Astrocyte (in vitro differentiated cells and primary cell): ENCODE measurements at regions not wholly inside any gene's neighbourhood (a gene's known extent, or its start where the extent isn't known, plus 50 kb on each side); places are given as distances from the start of the nearest gene placed in this dataset.

ENCODE experiments used
- DNase-seq: peaks from one replicate; pipeline ENCODE4 v3.0.0-alpha.2; 2010; ENCODE audit warnings: low read depth
- FAIRE-seq: peaks from 2 replicates; lab custom pipeline; 2011; peaks lifted over from hg19 to GRCh38; lab: Jason Lieb, UNC
- H2AFZ ChIP-seq: 2 replicates; pipeline ENCODE4 v1.6.0; 2012; ENCODE audit warnings: low read depth, low read length, inconsistent platforms
- H3K27ac ChIP-seq: 2 replicates; pipeline ENCODE4 v1.5.1; 2011; ENCODE audit warnings: low read depth, low read length, inconsistent platforms
- H3K27me3 ChIP-seq: 2 replicates; pipeline ENCODE4 v1.6.0; 2011; ENCODE audit warnings: low read length, inconsistent platforms; ENCODE audit not compliant: insufficient read depth
- H3K36me3 ChIP-seq: 2 replicates; pipeline ENCODE4 v1.5.1; 2011; ENCODE audit warnings: low read length, inconsistent platforms; ENCODE audit not compliant: insufficient read depth
- H3K4me1 ChIP-seq: 2 replicates; pipeline ENCODE4 v1.5.1; 2011; ENCODE audit warnings: low read length, inconsistent platforms; ENCODE audit not compliant: insufficient read depth
- H3K4me2 ChIP-seq: 2 replicates; pipeline ENCODE4 v1.6.0; 2012; ENCODE audit warnings: low read length, inconsistent platforms
- H3K4me3 ChIP-seq: 2 replicates; pipeline ENCODE4 v1.5.1; 2011; ENCODE audit warnings: low read depth, mild to moderate bottlenecking, low read length, inconsistent platforms; ENCODE audit not compliant: insufficient read depth
- H3K79me2 ChIP-seq: 2 replicates; pipeline ENCODE4 v1.6.0; 2012; ENCODE audit warnings: mild to moderate bottlenecking, low read length, inconsistent platforms; ENCODE audit not compliant: insufficient read depth
- H3K9ac ChIP-seq: 2 replicates; pipeline ENCODE4 v1.6.0; 2012; ENCODE audit warnings: mild to moderate bottlenecking, low read length, inconsistent platforms
- H3K9me3 ChIP-seq: 2 replicates; pipeline ENCODE4 v1.5.1; 2012; ENCODE audit warnings: low read depth, mild to moderate bottlenecking, low read length, inconsistent platforms; ENCODE audit not compliant: insufficient read depth
- H4K20me1 ChIP-seq: 2 replicates; pipeline ENCODE4 v1.6.0; 2012; ENCODE audit warnings: low read length, inconsistent platforms; ENCODE audit not compliant: insufficient read depth
- H3K27ac Mint-ChIP-seq: one replicate; pipeline ENCODE4 v1.8.0; 2021; ENCODE audit warnings: mild to moderate bottlenecking, mixed read lengths; ENCODE audit not compliant: unreplicated experiment
- H3K27me3 Mint-ChIP-seq: one replicate; pipeline ENCODE4 v1.8.0; 2021; ENCODE audit warnings: low read depth, mixed read lengths; ENCODE audit not compliant: unreplicated experiment
- H3K36me3 Mint-ChIP-seq: one replicate; pipeline ENCODE4 v1.8.0; 2021; ENCODE audit warnings: low read depth, mixed read lengths; ENCODE audit not compliant: unreplicated experiment
- H3K4me1 Mint-ChIP-seq: one replicate; pipeline ENCODE4 v1.8.0; 2021; ENCODE audit warnings: low read depth, mixed read lengths; ENCODE audit not compliant: unreplicated experiment
- H3K4me3 Mint-ChIP-seq: one replicate; pipeline ENCODE4 v1.8.0; 2021; ENCODE audit warnings: mild to moderate bottlenecking, moderate library complexity, mixed read lengths; ENCODE audit not compliant: unreplicated experiment
- H3K9me3 Mint-ChIP-seq: one replicate; pipeline ENCODE4 v1.8.0; 2021; ENCODE audit warnings: mild to moderate bottlenecking, mixed read lengths; ENCODE audit not compliant: unreplicated experiment
- EZH2 ChIP-seq: IDR thresholded peaks from 2 replicates; pipeline ENCODE4 v1.6.1; 2012; ENCODE audit warnings: mild to moderate bottlenecking, low read length, inconsistent platforms; ENCODE audit not compliant: insufficient read depth
- TF ChIP-seq, protein P1 (sequence below): IDR thresholded peaks from 2 replicates; pipeline ENCODE4 v1.5.1; 2011; ENCODE audit warnings: low read depth, mild to moderate bottlenecking, inconsistent platforms, low read length, moderate library complexity; ENCODE audit not compliant: insufficient read depth

DNA sequence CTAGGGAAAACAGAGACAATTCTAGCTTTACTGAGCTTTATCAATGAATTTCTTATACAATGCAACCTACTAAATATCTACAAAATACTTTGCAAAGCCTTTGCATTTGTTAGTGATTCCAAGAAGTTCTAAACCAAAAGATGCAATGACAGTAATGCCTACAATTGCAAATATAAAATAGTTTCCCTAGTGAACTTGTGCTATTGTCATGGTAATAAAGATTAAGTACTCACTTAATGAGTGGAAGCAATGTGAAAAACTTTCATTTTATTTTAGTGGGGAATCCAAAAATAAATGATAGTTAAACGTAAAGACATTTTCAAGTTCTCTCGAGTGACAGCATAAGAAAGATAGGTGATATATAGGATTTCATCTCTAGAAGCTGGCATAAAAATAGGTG is 270.5 kb upstream of the CTNND2 start:
- H3K9me3 Mint-ChIP-seq, result no peaks in the 10 kb centered on the region
- Histone ChIP-seq H3K4me3 (no peak overlapping the region), H3K27ac (no peak overlapping the region), H3K27me3 (no peaks in the 10 kb centered on the region), H3K36me3 (no peaks in the 10 kb centered on the region), H2AFZ (no peak overlapping the region), H3K9ac (no peak overlapping the region), H3K4me2 (no peak overlapping the region), H4K20me1 (no peaks in the 10 kb centered on the region), H3K79me2 (no peaks in the 10 kb centered on the region), H3K9me3 (no peaks in the 10 kb centered on the region), H3K4me1 (no peaks in the 10 kb centered on the region)
- no peak for DNase-seq
- H3K4me1 Mint-ChIP-seq, result no peaks in the 10 kb centered on the region
- no peaks in the 10 kb centered on the region for H3K36me3 Mint-ChIP-seq
- H3K27me3 Mint-ChIP-seq, result no peaks in the 10 kb centered on the region
- no peak for FAIRE-seq
- no peak overlapping the region for H3K27ac Mint-ChIP-seq
- no peak overlapping the region for H3K4me3 Mint-ChIP-seq
- no peak for TF ChIP-seq EZH2
- TF ChIP-seq, protein P1, sequence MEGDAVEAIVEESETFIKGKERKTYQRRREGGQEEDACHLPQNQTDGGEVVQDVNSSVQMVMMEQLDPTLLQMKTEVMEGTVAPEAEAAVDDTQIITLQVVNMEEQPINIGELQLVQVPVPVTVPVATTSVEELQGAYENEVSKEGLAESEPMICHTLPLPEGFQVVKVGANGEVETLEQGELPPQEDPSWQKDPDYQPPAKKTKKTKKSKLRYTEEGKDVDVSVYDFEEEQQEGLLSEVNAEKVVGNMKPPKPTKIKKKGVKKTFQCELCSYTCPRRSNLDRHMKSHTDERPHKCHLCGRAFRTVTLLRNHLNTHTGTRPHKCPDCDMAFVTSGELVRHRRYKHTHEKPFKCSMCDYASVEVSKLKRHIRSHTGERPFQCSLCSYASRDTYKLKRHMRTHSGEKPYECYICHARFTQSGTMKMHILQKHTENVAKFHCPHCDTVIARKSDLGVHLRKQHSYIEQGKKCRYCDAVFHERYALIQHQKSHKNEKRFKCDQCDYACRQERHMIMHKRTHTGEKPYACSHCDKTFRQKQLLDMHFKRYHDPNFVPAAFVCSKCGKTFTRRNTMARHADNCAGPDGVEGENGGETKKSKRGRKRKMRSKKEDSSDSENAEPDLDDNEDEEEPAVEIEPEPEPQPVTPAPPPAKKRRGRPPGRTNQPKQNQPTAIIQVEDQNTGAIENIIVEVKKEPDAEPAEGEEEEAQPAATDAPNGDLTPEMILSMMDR, result no peak

- H3K9ac ChIP-seq, result no peak overlapping the region
- Mint-ChIP-seq H3K36me3 (no peaks in the 10 kb centered on the region), H3K27ac (no peak overlapping the region), H3K9me3 (no peaks in the 10 kb centered on the region), H3K4me3 (no peak overlapping the region), H3K4me1 (no peaks in the 10 kb centered on the region), H3K27me3 (no peaks in the 10 kb centered on the region)
- no peaks in the 10 kb centered on the region for H3K4me1 ChIP-seq
- no peak overlapping the region for H3K27ac ChIP-seq
- no peaks in the 10 kb centered on the region for H3K9me3 ChIP-seq
- TF ChIP-seq, protein P1, result no peak
- TF ChIP-seq EZH2, result no peak
- H3K4me2 ChIP-seq, result no peak overlapping the region
- no peaks in the 10 kb centered on the region for H3K27me3 ChIP-seq
- DNase-seq (no peak), FAIRE-seq (no peak)
- no peaks in the 10 kb centered on the region for H3K79me2 ChIP-seq
- no peaks in the 10 kb centered on the region for H4K20me1 ChIP-seq
- H3K4me3 ChIP-seq, result no peak overlapping the region
- no peak overlapping the region for H2AFZ ChIP-seq
- no peaks in the 10 kb centered on the region for H3K36me3 ChIP-seq
Observed at GRCh38 chr5:12169536-12169935, 265.3 kb upstream of the CTNND2 start.

GRCh38 chr5:12162863-12163262 is 258.6 kb upstream of the CTNND2 start:
- Mint-ChIP-seq H3K27me3 (no peaks in the 10 kb centered on the region), H3K4me3 (no peak overlapping the region), H3K36me3 (no peaks in the 10 kb centered on the region), H3K9me3 (peaks cover 3% of the 10 kb centered on the region), H3K4me1 (no peaks in the 10 kb centered on the region), H3K27ac (no peak overlapping the region)
- H3K9me3 ChIP-seq, result no peaks in the 10 kb centered on the region
- no peaks in the 10 kb centered on the region for H3K27me3 ChIP-seq
- H3K27ac ChIP-seq, result no peak overlapping the region
- FAIRE-seq, result no peak
- no peaks in the 10 kb centered on the region for H3K79me2 ChIP-seq
- no peak overlapping the region for H3K9ac ChIP-seq
- no peak for DNase-seq
- no peak overlapping the region for H3K4me2 ChIP-seq
- H4K20me1 ChIP-seq, result no peaks in the 10 kb centered on the region
- H2AFZ ChIP-seq, result no peak overlapping the region
- H3K36me3 ChIP-seq, result no peaks in the 10 kb centered on the region
- H3K4me3 ChIP-seq, result no peak overlapping the region
- no peaks in the 10 kb centered on the region for H3K4me1 ChIP-seq
- no peak for TF ChIP-seq EZH2
- TF ChIP-seq, protein P1, result no peak
